B cell (primary cell): ENCODE measurements at regions not wholly inside any gene's neighbourhood (a gene's known extent, or its start where the extent isn't known, plus 50 kb on each side); places are given as distances from the start of the nearest gene placed in this dataset.

Experiments
- ATAC-seq: fragments of 200-7000 bp; cut with Tn5 transposase; one replicate; pipeline ENCODE4 v1.10.0; 2021; ENCODE audit warnings: low read depth, mild to moderate bottlenecking, moderate number of reproducible peaks, moderate library complexity
- CTCF ChIA-PET: fragments of 350-600 bp; sonication (Branson Sonifier 250); formaldehyde crosslinking; loops from one replicate; lab custom pipeline; 2021; ENCODE audit warnings: antibody characterized with exemption, inconsistent platforms; lab: Charles Lee
- POLR2A ChIA-PET: fragments of 350-600 bp; sonication (Branson Sonifier 250); formaldehyde crosslinking; loops from one replicate; lab custom pipeline; 2021; ENCODE audit warnings: antibody characterized with exemption; lab: Charles Lee
- DNase-seq: peaks from one replicate; pipeline ENCODE4 v3.0.0; 2013
- H2AFZ ChIP-seq: 2 replicates; pipeline ENCODE4 v1.6.1; 2012; ENCODE audit warnings: mild to moderate bottlenecking, low read depth, low read length; ENCODE audit not compliant: insufficient read depth, poor library complexity, severe bottlenecking
- H3K27ac ChIP-seq, 2 donors: 1 replicate in 1 of 2; 2 replicates in 1 of 2; pipeline ENCODE4 v1.5.1; 2012 to 2013; ENCODE audit warnings: low read length in 2 of 2, mild to moderate bottlenecking in 2 of 2, moderate library complexity in 1 of 2
- H3K27me3 ChIP-seq, 4 experiments: fragments of 200-600 bp in 1 of 4; sonication (generic) in 1 of 4; replicated peaks in 1 of 4; 1 replicate in 2 of 4; 2 replicates in 2 of 4; pipeline versions ENCODE4 v1.6.1 to v1.7.0; 2013 to 2016; ENCODE audit warnings: low read length in 3 of 4, mild to moderate bottlenecking in 2 of 4, mixed read lengths in 1 of 4, moderate library complexity in 1 of 4; ENCODE audit not compliant: insufficient read depth in 4 of 4, control insufficient read depth in 3 of 4; ENCODE audit errors: control extremely low read depth in 1 of 4
- H3K36me3 ChIP-seq, 2 experiments: replicated peaks in 1 of 2; 1 replicate in 1 of 2; 2 replicates in 1 of 2; pipeline versions ENCODE4 v1.6.1 to v1.7.1; 2013; ENCODE audit warnings: low read length in 1 of 2; ENCODE audit not compliant: insufficient read depth in 2 of 2, control insufficient read depth in 1 of 2; ENCODE audit errors: control extremely low read depth in 1 of 2, extremely low read depth in 1 of 2
- H3K4me1 ChIP-seq, 2 donors: fragments of 200-600 bp in 1 of 2; sonication (generic) in 1 of 2; 1 replicate in 1 of 2; 2 replicates in 1 of 2; pipeline versions ENCODE4 v1.5.1 to v1.6.1; 2013 to 2017; ENCODE audit warnings: low read length in 2 of 2; ENCODE audit not compliant: control insufficient read depth in 2 of 2, insufficient read depth in 2 of 2
- H3K4me2 ChIP-seq: replicated peaks from 2 replicates; pipeline ENCODE3; 2012; ENCODE audit warnings: mild to moderate bottlenecking, low read depth, low read length; ENCODE audit not compliant: poor library complexity, severe bottlenecking
- H3K4me3 ChIP-seq, 5 experiments: fragments of 200-600 bp in 1 of 5; sonication (generic) in 1 of 5; 1 replicate in 3 of 5; 2 replicates in 2 of 5; pipeline versions ENCODE4 v1.5.1 to v1.7.0; 2011 to 2016; ENCODE audit warnings: low read length in 4 of 5, mild to moderate bottlenecking in 4 of 5, low read depth in 2 of 5, control low read depth in 1 of 5, moderate library complexity in 1 of 5; ENCODE audit not compliant: insufficient read depth in 1 of 5; ENCODE audit errors: control extremely low read depth in 1 of 5, extremely low read depth in 1 of 5
- H3K79me2 ChIP-seq: fragments of 200-600 bp; sonication (generic); one replicate; pipeline ENCODE4 v1.6.0; 2016; ENCODE audit warnings: low read length; ENCODE audit not compliant: control insufficient read depth, insufficient read depth
- H3K9ac ChIP-seq: fragments of 200-600 bp; sonication (generic); 2 replicates; pipeline ENCODE4 v1.6.1; 2017; ENCODE audit warnings: mild to moderate bottlenecking, low read length, moderate library complexity
- H3K9me3 ChIP-seq, 3 donors: one replicate each; pipeline versions ENCODE4 v1.6.1 to v1.7.1; 2013; ENCODE audit warnings: low read length in 2 of 3; ENCODE audit not compliant: control insufficient read depth in 2 of 3, insufficient read depth in 1 of 3; ENCODE audit errors: control extremely low read depth in 1 of 3
- H4K20me1 ChIP-seq: 2 replicates; pipeline ENCODE4 v1.6.0; 2012; ENCODE audit warnings: mild to moderate bottlenecking, low read length; ENCODE audit not compliant: insufficient read depth, control insufficient read depth, poor library complexity, severe bottlenecking
- H3K27ac Mint-ChIP-seq: one replicate; pipeline ENCODE4 v1.8.0; 2021; ENCODE audit warnings: mixed read lengths
- H3K27me3 Mint-ChIP-seq: one replicate; pipeline ENCODE4 v1.8.0; 2021; ENCODE audit warnings: mixed read lengths
- H3K4me1 Mint-ChIP-seq: one replicate; pipeline ENCODE4 v1.8.0; 2021; ENCODE audit warnings: mixed read lengths
- H3K4me3 Mint-ChIP-seq: one replicate; pipeline ENCODE4 v1.8.0; 2021; ENCODE audit warnings: mixed read lengths
- H3K9me3 Mint-ChIP-seq: one replicate; pipeline ENCODE4 v1.8.0; 2022; ENCODE audit warnings: mixed read lengths; ENCODE audit not compliant: insufficient read depth
- EZH2 ChIP-seq: IDR thresholded peaks from 2 replicates; pipeline ENCODE4 v1.6.1; 2012; ENCODE audit warnings: borderline replicate concordance, low read depth, mild to moderate bottlenecking, moderate library complexity, low read length; ENCODE audit not compliant: insufficient read depth, poor library complexity, severe bottlenecking
- WGBS: methylation state at CpG from one replicate; pipeline ENCODE4 v1.1.5; 2013; ENCODE audit warnings: missing lambda C conversion rate; ENCODE audit not compliant: insufficient coverage; 5-methylcytosine and 5-hydroxymethylcytosine counted together
- intact Hi-C: fragments of 100-400 bp; cut with micrococcal nuclease; formaldehyde crosslinking; loops from one replicate; pipeline ENCODE4 v1.10.0; 2022
- TF ChIP-seq, protein P1 (sequence below): fragments of 200-600 bp; IDR thresholded peaks from one replicate; pipeline ENCODE4 v1.8.0; 2022; ENCODE audit warnings: antibody characterized with exemption, mild to moderate bottlenecking

DNA sequence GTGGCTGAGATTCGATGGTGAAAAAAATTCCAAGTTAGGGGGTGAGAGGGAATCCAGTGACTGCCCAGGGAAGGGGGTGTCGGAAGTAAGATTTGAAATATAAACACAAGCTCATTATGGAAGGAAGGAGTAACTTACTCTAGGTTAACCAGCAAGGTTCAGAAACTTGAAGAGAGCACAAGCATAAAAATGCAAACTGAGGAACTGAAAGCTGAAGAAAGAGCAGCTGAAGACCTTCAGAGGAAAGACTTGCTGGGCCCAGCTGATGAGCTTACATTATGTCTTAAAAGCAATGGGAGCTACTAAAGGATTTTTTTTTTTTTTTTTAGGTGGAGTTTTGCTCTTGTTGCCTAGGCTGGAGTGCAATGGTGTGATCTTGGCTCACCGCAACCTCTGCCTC, 189.7 kb upstream of the GRIN2B start:
- Mint-ChIP-seq H3K27ac (peak overlapping the region; percentile 86), H3K4me1 (peaks cover 26% of the 10 kb centered on the region), H3K27me3 (no peaks in the 10 kb centered on the region), H3K4me3 (peak overlapping the region; percentile 74), H3K9me3 (no peaks in the 10 kb centered on the region)
- 46% methylated on average over 2 of the region's 3 CpGs for WGBS
- Histone ChIP-seq H3K4me2 (peak overlapping the region; percentile 68), H3K27me3 (no peaks in the 10 kb centered on the region), H2AFZ (peak overlapping the region; percentile 57), H3K79me2 (no peaks in the 10 kb centered on the region), H3K27ac (peak overlapping the region; percentile 64 to 69), H3K9ac (peak overlapping the region; percentile 45), H4K20me1 (no peaks in the 10 kb centered on the region), H3K4me1 (peaks cover 19 to 27% of the 10 kb centered on the region in 2 donors), H3K9me3 (no peaks in the 10 kb centered on the region), H3K4me3 (peak overlapping the region in 2 of 5 experiments; percentile 27 to 28), H3K36me3 (no peaks in the 10 kb centered on the region)
- DNase-seq = peak; percentile 68
- ChIA-PET POLR2A (interaction anchor here (0.6 to 0.9 kb wide), 5 partner anchors 12 to 1477 kb away, joined by 3 to 13 read pairs (median 5); no protein-coding TSS in a partner anchor), CTCF (interaction anchor here (0.6 to 10.8 kb wide), 11 partner anchors 12 to 748 kb away, joined by 3 to 211 read pairs (median 4); partner anchors contain the start of gene ATF7IP)
- intact Hi-C loops = no loop called here
- peak; percentile 79 for ATAC-seq
- TF ChIP-seq EZH2 = no peak
- TF ChIP-seq, protein P1, sequence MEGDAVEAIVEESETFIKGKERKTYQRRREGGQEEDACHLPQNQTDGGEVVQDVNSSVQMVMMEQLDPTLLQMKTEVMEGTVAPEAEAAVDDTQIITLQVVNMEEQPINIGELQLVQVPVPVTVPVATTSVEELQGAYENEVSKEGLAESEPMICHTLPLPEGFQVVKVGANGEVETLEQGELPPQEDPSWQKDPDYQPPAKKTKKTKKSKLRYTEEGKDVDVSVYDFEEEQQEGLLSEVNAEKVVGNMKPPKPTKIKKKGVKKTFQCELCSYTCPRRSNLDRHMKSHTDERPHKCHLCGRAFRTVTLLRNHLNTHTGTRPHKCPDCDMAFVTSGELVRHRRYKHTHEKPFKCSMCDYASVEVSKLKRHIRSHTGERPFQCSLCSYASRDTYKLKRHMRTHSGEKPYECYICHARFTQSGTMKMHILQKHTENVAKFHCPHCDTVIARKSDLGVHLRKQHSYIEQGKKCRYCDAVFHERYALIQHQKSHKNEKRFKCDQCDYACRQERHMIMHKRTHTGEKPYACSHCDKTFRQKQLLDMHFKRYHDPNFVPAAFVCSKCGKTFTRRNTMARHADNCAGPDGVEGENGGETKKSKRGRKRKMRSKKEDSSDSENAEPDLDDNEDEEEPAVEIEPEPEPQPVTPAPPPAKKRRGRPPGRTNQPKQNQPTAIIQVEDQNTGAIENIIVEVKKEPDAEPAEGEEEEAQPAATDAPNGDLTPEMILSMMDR = no peak

DNA sequence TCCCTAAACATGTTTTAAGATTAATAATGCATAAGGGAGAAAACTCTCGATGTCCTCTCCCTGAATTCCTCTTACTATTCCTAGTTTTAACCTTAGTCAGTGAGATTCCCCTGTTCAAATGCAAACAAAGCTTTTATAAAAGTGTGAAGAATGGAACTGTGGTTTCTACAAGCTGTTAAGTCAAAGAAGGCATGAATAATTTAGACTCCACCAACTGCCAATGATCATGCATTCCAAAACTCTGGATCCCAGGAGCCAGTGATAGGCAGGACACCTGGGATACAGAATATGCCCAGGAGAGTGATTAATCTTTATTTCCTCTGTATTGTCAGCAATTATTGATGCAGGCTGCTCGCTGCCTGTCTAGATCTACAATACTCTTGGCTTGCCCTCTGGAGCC, 190.3 kb upstream of the ATF7IP start:
- peaks cover 16 to 22% of the 10 kb centered on the region in 2 donors for H3K4me1 ChIP-seq
- no peak for ATAC-seq
- Mint-ChIP-seq H3K9me3 (no peaks in the 10 kb centered on the region), H3K27ac (no peak overlapping the region), H3K27me3 (no peaks in the 10 kb centered on the region), H3K4me3 (no peak overlapping the region), H3K4me1 (peaks cover 21% of the 10 kb centered on the region)
- no peak overlapping the region for H3K27ac ChIP-seq
- CTCF ChIA-PET = interaction anchor here (6.3 kb wide), 1 partner anchor 10 kb away, joined by 76 read pairs; no protein-coding TSS in a partner anchor
- no peak overlapping the region for H3K4me2 ChIP-seq
- POLR2A ChIA-PET = interaction anchor here (0.5 kb wide), 1 partner anchor 77 kb away, joined by 4 read pairs; no protein-coding TSS in a partner anchor
- DNase-seq = no peak
- H3K36me3 ChIP-seq = no peaks in the 10 kb centered on the region
- no peaks in the 10 kb centered on the region for H3K9me3 ChIP-seq
- no peaks in the 10 kb centered on the region for H3K79me2 ChIP-seq
- no peak for TF ChIP-seq EZH2
- TF ChIP-seq, protein P1 = no peak
- no peak overlapping the region for H2AFZ ChIP-seq
- H3K27me3 ChIP-seq = no peaks in the 10 kb centered on the region
- no peak overlapping the region for H3K4me3 ChIP-seq
- intact Hi-C loops = no loop called here
- H3K9ac ChIP-seq = no peak overlapping the region
- H4K20me1 ChIP-seq = no peaks in the 10 kb centered on the region
- WGBS = no CpG with 5 or more reads among the region's 2 CpGs
